WTC11 (cell line): ENCODE measurements at regions not wholly inside any gene's neighbourhood (a gene's known extent, or its start where the extent isn't known, plus 50 kb on each side); places are given as distances from the start of the nearest gene placed in this dataset.

Source experiments
- RELA ChIP-seq: sonication (generic); formaldehyde crosslinking; IDR thresholded peaks from 2 replicates; pipeline ENCODE4 v1.8.1; 2022; ENCODE audit warnings: missing genetic modification reagents, mild to moderate bottlenecking, borderline replicate concordance
- SP1 ChIP-seq: sonication (generic); formaldehyde crosslinking; conservative IDR thresholded peaks from 2 replicates; pipeline ENCODE4 v1.8.1; 2022; ENCODE audit warnings: missing genetic modification reagents
- TF ChIP-seq, protein P1 (sequence below): sonication (generic); formaldehyde crosslinking; IDR thresholded peaks from 2 replicates; pipeline ENCODE4 v1.8.1; 2022; ENCODE audit warnings: mild to moderate bottlenecking, missing genetic modification reagents, moderate library complexity, borderline replicate concordance
- TF ChIP-seq, protein P2 (sequence below): sonication (generic); formaldehyde crosslinking; IDR thresholded peaks from 2 replicates; pipeline ENCODE4 v1.8.1; 2022; ENCODE audit warnings: missing genetic modification reagents, borderline replicate concordance
- TF ChIP-seq, protein P3 (sequence below): fragments of 200-600 bp; IDR thresholded peaks from 2 replicates; pipeline ENCODE4 v1.8.0; 2022; ENCODE audit warnings: antibody characterized with exemption
- TF ChIP-seq, protein P4 (sequence below): sonication (generic); formaldehyde crosslinking; conservative IDR thresholded peaks from 2 replicates; pipeline ENCODE4 v1.8.1; 2022; ENCODE audit warnings: mild to moderate bottlenecking, missing genetic modification reagents
- TF ChIP-seq, protein P5 (sequence below): sonication (generic); formaldehyde crosslinking; IDR thresholded peaks from 2 replicates; pipeline ENCODE4 v1.8.1; 2022; ENCODE audit warnings: mild to moderate bottlenecking, moderate library complexity, missing genetic modification reagents
- TF ChIP-seq, protein P6 (sequence below): sonication (generic); formaldehyde crosslinking; IDR thresholded peaks from 2 replicates; pipeline ENCODE4 v1.8.0; 2022; ENCODE audit warnings: mild to moderate bottlenecking, missing genetic modification reagents

DNA sequence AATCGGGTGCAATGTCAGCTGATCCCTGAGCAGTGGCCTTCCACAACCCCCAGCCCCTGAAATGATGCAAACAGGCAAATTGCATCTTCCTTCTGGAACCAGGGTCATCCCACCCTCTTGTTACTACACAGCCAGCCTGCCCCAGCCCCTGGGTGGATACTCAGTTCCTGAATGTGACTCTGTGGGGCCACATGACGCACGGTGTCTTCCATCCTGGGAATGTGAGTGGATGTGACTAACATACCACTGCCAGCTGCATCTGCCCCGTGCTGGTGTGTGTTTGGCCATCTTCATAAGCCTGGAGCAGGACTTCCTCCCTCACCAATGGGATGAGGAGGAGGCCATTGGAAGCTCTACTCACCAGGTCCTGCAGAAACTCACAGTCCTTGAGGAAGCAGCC is 257.9 kb upstream of the ADAMTS16 start:
- TF ChIP-seq, protein P1, sequence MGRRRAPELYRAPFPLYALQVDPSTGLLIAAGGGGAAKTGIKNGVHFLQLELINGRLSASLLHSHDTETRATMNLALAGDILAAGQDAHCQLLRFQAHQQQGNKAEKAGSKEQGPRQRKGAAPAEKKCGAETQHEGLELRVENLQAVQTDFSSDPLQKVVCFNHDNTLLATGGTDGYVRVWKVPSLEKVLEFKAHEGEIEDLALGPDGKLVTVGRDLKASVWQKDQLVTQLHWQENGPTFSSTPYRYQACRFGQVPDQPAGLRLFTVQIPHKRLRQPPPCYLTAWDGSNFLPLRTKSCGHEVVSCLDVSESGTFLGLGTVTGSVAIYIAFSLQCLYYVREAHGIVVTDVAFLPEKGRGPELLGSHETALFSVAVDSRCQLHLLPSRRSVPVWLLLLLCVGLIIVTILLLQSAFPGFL (CRISPR knock-in tag) = no peak
- TF ChIP-seq SP1 (CRISPR knock-in tag) (no peak), RELA (CRISPR knock-in tag) (no peak)
- TF ChIP-seq, protein P2, sequence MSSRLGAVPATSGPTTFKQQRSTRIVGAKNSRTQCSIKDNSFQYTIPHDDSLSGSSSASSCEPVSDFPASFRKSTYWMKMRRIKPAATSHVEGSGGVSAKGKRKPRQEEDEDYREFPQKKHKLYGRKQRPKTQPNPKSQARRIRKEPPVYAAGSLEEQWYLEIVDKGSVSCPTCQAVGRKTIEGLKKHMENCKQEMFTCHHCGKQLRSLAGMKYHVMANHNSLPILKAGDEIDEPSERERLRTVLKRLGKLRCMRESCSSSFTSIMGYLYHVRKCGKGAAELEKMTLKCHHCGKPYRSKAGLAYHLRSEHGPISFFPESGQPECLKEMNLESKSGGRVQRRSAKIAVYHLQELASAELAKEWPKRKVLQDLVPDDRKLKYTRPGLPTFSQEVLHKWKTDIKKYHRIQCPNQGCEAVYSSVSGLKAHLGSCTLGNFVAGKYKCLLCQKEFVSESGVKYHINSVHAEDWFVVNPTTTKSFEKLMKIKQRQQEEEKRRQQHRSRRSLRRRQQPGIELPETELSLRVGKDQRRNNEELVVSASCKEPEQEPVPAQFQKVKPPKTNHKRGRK (CRISPR knock-in tag) = no peak
- TF ChIP-seq, protein P3, sequence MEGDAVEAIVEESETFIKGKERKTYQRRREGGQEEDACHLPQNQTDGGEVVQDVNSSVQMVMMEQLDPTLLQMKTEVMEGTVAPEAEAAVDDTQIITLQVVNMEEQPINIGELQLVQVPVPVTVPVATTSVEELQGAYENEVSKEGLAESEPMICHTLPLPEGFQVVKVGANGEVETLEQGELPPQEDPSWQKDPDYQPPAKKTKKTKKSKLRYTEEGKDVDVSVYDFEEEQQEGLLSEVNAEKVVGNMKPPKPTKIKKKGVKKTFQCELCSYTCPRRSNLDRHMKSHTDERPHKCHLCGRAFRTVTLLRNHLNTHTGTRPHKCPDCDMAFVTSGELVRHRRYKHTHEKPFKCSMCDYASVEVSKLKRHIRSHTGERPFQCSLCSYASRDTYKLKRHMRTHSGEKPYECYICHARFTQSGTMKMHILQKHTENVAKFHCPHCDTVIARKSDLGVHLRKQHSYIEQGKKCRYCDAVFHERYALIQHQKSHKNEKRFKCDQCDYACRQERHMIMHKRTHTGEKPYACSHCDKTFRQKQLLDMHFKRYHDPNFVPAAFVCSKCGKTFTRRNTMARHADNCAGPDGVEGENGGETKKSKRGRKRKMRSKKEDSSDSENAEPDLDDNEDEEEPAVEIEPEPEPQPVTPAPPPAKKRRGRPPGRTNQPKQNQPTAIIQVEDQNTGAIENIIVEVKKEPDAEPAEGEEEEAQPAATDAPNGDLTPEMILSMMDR = no peak
- TF ChIP-seq, protein P4, sequence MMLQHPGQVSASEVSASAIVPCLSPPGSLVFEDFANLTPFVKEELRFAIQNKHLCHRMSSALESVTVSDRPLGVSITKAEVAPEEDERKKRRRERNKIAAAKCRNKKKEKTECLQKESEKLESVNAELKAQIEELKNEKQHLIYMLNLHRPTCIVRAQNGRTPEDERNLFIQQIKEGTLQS (CRISPR knock-in tag) = no peak
- TF ChIP-seq, protein P5, sequence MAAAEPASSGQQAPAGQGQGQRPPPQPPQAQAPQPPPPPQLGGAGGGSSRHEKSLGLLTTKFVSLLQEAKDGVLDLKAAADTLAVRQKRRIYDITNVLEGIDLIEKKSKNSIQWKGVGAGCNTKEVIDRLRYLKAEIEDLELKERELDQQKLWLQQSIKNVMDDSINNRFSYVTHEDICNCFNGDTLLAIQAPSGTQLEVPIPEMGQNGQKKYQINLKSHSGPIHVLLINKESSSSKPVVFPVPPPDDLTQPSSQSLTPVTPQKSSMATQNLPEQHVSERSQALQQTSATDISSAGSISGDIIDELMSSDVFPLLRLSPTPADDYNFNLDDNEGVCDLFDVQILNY (CRISPR knock-in tag) = no peak
- TF ChIP-seq, protein P6, sequence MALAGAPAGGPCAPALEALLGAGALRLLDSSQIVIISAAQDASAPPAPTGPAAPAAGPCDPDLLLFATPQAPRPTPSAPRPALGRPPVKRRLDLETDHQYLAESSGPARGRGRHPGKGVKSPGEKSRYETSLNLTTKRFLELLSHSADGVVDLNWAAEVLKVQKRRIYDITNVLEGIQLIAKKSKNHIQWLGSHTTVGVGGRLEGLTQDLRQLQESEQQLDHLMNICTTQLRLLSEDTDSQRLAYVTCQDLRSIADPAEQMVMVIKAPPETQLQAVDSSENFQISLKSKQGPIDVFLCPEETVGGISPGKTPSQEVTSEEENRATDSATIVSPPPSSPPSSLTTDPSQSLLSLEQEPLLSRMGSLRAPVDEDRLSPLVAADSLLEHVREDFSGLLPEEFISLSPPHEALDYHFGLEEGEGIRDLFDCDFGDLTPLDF (CRISPR knock-in tag) = no peak
